HG03196 (cell line): ENCODE measurements at regions not wholly inside any gene's neighbourhood (a gene's known extent, or its start where the extent isn't known, plus 50 kb on each side); places are given as distances from the start of the nearest gene placed in this dataset.
"Not testable (repeated sequence)": the region's sequence is repeated elsewhere in the genome, so short reads cannot be mapped to it uniquely, and the experiment has no call there.

Experiments used
- ATAC-seq: cut with Tn5 transposase; IDR thresholded peaks from one replicate; pipeline ENCODE4 v1.9.1; 2021; ENCODE audit not compliant: unreplicated experiment

GRCh38 chr15:84152381-84152979 lies 83.1 kb upstream of the GOLGA6L4 start:
- ATAC-seq, result not testable (repeated sequence)

DNA sequence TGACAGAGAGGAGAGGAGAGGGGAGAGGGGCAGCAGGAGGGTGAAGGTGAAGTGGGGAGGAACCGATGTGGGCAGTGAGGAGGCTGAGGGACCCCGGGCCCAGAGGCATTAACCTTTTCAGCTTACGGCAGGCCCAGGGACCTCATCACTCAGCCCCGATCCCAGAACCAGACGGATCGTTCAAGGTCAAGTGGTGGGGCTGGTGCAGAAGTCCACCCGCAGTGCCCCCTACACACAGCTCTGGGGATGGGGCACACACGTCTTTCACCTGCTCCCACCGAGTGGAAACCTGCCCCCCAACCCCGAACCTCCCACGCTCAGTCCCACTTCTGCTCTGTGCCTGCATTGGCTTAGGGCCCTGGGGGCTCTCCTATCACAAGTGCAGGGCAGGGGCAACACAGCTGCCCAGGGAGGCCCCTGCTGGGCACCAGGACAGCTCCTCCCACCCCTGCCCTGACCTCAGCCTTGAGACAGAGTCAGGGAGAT lies 81.9 kb upstream of the GOLGA6L4 start:
- not testable (repeated sequence) for ATAC-seq

GRCh38 chr15:84154314-84154713 lies 81.3 kb upstream of the GOLGA6L4 start:
- not testable (repeated sequence) for ATAC-seq

DNA sequence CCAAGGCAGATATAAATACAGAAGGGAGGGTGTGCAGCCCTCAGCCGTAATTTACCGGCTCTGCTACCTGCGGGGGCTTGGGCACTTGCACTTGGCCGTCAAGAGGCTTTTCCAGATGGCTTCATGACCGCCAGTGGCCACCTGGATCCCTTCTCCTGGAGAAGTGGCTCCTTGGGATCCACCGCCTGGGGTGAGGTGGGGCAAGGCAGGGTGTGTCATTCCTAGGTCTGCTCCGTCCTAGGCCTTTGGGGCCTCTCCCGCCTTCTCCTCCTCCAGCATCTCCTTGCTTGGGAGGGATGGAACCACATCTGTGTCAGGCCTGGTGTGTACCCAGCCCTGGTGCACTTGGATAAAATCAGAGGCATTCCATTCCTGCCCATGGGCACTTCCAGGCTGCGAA lies 80.8 kb upstream of the GOLGA6L4 start:
- ATAC-seq, result not testable (repeated sequence)

DNA sequence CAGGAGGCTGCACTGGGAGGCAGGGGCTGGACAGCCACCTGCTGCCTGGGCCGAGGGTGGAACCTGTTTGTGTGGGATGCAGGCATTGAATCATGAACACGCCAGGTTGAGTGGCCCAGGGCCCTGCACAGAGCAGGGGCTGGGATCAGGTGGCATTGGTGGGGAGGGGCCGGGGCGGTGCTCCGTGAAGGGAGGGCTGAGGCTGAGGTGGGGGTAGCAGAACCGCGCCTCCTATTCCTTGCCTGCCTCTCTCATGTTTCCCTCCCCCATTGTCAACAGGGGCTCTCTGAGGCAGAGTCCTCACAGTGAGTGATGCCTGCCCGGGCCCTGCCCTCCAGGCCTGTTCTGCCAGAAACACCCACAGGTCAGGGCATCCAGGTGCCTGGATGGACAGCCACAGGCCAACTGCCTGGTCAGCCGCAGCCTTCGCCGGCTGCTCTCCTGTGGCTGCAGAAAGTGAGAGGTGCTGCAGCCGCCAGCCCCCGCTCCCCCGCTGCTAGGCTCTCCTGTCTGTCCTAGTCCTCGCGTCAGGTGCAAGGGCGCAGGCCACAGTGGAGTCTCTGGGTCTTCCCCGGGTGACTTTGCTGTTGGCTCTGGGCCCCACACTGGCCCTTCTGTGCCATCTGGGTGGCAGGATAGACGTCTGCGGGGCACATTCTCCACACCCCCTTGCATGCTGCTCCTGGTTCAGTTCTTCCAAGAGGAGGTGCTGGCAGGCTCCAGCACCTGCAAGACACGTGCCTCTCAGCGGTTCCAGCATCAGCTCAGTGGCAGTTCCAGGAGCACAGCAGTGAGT lies 79.6 kb upstream of the GOLGA6L4 start:
- ATAC-seq, result not testable (repeated sequence)

GRCh38 chr15:84156588-84156840 lies 79.1 kb upstream of the GOLGA6L4 start:
- ATAC-seq, result not testable (repeated sequence)

DNA sequence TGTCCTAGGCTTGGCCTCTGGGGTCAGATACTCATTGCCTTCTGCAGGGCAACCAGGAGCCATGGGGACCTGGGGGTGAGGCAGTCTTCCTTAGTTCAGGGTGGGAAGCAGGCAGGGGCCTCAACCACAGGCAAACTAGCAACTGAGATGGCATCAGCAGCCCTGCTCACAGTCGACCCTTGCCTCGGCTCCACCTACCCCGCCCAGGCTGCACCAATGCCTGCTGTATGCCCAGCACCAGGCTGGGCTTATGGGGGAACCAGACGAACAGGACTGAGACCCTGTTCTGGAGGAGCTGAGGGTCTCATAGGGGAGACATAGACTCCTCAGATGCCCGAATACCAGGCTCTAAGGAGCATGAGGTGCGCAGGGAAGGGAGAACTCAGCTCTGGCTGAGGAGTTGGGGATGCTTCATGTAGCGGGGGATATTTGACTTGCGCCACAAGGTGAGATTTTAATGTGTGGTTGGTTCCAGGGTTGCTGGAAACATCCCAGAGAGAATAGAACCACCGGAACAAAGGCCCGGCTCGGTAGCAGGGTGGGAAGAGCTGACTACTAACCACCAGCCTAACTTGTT lies 78.4 kb upstream of the GOLGA6L4 start:
- ATAC-seq, result not testable (repeated sequence)

GRCh38 chr15:84157857-84158256 lies 77.7 kb upstream of the GOLGA6L4 start:
- not testable (repeated sequence) for ATAC-seq

DNA sequence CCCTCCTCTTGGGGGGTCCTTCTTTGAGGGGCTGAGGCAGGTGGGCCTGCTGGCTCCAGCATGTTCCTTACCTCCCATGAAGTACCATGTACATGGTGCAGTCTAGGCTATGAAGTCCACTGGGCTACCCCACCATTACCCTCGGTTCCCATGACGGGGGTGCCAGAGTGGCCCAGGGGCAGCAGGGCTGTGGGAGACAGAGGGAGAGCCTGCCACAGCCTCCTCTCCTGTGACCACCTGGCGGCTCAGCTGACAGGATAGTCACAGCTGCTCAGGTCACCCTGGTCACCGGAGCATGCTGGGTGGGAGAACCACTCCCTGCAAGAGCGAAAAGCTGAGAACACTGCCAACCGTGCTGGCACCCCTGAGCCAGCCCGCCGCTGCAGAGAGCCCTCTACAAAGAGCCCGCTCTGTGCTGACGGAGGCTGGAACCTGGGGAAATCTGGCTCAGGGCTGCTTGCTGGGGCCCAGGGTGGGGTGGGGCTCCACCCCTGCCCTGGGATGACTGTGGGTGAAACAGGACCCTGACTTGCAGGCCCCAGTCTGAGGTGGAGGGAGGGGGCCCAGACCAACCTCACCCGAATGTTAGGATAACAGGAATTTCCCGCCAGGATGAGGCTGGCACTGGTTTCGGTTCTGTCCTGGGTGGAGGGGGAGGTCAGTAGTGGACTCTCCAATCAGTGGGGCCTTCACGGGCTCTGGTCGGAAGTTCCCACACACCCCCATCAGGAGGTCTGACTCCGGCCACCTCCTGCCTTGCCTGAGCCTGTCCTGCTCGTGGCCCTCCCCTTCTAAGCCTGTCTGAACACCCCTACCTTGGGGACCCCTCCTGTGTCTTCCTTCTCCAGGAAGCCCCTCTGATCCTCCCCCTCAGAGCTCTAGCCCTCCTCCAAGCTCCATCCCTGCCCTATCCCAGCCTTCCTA lies 76.0 kb upstream of the GOLGA6L4 start:
- ATAC-seq, result not testable (repeated sequence)

DNA sequence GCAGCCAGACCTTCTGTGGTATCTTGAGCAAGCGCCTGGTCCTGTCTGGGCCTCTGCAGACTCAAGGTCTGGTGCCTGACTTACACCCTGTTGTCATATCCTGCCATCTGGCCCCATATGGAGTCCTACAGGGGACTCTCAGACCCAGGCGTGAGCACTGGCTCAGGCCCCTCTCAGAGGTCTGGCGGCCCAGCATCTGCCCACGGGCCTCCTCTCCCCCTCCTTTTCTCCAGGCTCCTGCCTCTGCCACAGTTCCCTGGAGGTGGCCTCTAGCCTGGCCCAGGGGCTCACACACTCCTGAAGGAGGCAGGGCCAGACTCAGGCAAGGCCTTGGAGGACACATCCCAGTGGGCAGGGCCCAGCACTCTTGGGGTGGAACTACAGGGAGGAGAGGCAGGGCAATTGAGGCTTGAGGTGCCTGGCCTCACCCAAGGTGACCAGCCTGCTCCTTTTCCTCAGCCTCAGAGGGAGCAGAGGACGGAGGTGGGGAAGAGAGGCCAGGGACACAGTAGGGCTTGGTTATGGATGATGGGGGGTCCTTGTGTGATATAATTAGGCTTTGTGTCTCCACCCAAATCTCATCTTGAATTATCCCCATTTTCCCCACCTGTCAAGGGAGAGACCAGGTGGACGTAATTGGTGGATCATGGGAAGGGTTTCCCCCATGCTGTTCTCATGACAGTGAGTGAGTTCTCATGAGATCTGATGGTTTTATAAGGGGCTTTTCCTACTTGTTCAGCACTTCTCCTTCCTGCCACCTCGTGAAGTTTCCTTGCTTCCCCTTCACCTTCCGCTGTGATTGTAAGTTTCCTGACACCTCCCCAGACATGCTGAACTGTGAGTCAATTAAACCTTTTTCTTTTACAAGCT lies 70.9 kb upstream of the GOLGA6L4 start:
- not testable (repeated sequence) for ATAC-seq

- not testable (repeated sequence) for ATAC-seq
Observed at GRCh38 chr15:84170029-84170428, 65.5 kb upstream of the GOLGA6L4 start.

- ATAC-seq, result not testable (repeated sequence)
Observed at GRCh38 chr15:84173231-84173610, 62.4 kb upstream of the GOLGA6L4 start.
